Erythroblast (primary cell): ENCODE measurements at regions not wholly inside any gene's neighbourhood (a gene's known extent, or its start where the extent isn't known, plus 50 kb on each side); places are given as distances from the start of the nearest gene placed in this dataset.
"Not testable (repeated sequence)": the region's sequence is repeated elsewhere in the genome, so short reads cannot be mapped to it uniquely, and the experiment has no call there.

Experiments used
- GATA1 ChIP-seq: IDR thresholded peaks from 2 replicates; pipeline ENCODE4 v1.6.1; 2011; ENCODE audit warnings: low read depth, mild to moderate bottlenecking, control low read depth, low read length, moderate library complexity
- POLR2A ChIP-seq: IDR thresholded peaks from 2 replicates; pipeline ENCODE4 v1.6.1; 2011; ENCODE audit warnings: mild to moderate bottlenecking, low read length

- not testable (repeated sequence) for TF ChIP-seq POLR2A, GATA1
Measured at GRCh38 chr1:83332308-83332707, 666.6 kb downstream of the TTLL7 start.
